ENCODE measurements at regions not wholly inside any gene's neighbourhood (a gene's known extent, or its start where the extent isn't known, plus 50 kb on each side); places are given as distances from the start of the nearest gene placed in this dataset.

DNA sequence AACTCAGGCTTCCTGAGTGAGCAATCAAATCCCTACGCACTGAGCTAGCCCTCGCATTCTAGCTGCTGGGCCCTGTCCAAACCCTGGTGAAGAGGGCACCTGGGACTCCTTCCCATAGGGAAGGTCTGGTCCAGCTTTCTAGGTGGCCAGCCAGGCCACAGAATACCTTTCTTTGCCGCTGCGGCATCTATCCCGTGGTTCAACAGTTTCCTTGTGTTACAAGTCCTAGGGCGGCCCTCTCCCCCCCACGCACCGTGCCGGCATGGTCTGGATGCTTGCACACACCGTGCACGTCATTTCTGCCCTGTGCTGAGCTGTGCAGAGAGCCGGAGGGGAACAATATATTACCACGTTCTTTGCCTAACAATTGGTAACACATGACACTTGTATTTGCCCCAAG, 164.6 kb upstream of the TSHZ3 start:
- TF ChIP-seq, protein P1, sequence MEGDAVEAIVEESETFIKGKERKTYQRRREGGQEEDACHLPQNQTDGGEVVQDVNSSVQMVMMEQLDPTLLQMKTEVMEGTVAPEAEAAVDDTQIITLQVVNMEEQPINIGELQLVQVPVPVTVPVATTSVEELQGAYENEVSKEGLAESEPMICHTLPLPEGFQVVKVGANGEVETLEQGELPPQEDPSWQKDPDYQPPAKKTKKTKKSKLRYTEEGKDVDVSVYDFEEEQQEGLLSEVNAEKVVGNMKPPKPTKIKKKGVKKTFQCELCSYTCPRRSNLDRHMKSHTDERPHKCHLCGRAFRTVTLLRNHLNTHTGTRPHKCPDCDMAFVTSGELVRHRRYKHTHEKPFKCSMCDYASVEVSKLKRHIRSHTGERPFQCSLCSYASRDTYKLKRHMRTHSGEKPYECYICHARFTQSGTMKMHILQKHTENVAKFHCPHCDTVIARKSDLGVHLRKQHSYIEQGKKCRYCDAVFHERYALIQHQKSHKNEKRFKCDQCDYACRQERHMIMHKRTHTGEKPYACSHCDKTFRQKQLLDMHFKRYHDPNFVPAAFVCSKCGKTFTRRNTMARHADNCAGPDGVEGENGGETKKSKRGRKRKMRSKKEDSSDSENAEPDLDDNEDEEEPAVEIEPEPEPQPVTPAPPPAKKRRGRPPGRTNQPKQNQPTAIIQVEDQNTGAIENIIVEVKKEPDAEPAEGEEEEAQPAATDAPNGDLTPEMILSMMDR (IDR thresholded peaks at IDR 0.05) = no peak
- no peak for TF ChIP-seq POLR2A (IDR thresholded peaks at IDR 0.05)
